GM18498 (cell line): ENCODE measurements at regions not wholly inside any gene's neighbourhood (a gene's known extent, or its start where the extent isn't known, plus 50 kb on each side); places are given as distances from the start of the nearest gene placed in this dataset.
A peak's percentile ranks its signal among the peaks of the same experiment; 100 is the strongest.

Source experiments
- ATAC-seq: cut with Tn5 transposase; IDR thresholded peaks from one replicate; pipeline ENCODE4 v1.9.1; 2021; ENCODE audit warnings: mild to moderate bottlenecking, moderate library complexity; ENCODE audit not compliant: unreplicated experiment

GRCh38 chr2:224325941-224326340, 76.0 kb downstream of the FAM124B start:
- ATAC-seq = no peak

- ATAC-seq = no peak
These were observed 77.3 kb downstream of the FAM124B start for GRCh38 chr2:224324604-224325003.

- ATAC-seq = no peak
These were observed 81.2 kb downstream of the FAM124B start for GRCh38 chr2:224320660-224321059.

DNA sequence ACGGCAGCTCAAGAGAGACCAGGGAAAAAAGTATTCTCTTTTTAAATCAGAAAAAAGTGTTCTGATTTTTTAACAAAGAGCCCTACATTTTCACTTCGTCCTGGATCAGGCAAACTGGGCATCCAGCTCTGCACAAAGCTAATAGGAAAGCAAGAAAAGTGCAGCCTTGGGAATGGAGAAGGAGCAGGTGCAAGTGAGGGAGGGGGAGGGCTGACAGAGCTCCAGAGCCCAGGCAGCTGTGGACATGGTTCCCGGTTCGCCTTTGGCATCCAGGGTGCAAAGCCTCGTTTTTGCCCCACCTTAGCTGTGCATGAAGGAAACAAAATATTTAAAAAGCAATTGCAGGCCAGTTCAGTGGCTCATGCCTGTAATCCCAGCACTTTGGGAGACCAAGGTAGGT, 82.2 kb downstream of the FAM124B start:
- ATAC-seq = no peak

DNA sequence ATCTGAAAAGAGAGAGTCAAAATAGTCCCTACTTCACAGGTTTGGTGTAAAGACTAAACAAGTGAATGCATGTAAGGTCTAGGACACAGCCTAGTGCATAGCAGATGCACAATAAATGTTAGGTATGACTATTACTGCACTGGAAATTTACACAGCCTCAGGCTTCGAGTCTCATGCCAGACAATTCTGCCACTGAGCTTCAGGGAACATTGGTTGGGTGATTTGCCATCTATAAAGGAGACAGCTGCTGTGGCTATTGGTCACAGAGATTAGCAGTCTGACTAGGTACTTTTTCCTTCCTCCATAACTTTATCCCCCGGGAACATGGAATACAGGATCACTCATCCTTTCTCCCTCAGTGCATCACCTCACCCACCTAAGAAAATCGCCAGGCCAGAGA, 89.2 kb downstream of the FAM124B start:
- no peak for ATAC-seq

- no peak for ATAC-seq
These were observed 90.8 kb downstream of the FAM124B start for GRCh38 chr2:224310943-224311625.

DNA sequence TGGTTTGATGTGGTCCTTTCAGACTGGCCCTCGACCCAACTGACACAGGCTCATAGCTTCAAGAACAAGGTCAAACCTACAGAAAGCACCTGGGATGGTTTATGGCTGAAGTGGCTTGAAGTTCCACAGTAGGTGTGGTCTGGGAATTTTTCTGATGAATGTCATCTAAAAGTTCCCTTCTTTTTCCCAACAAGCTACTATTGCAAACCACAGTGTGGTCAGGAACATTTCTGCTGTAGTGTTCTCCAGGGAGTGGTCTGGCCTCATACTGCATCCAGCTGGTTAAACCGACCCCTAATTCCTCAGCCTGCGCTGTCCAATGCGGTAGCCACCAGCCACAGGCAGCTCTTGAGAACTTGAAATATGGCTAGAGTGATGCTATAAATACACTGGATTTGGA, 92.7 kb downstream of the FAM124B start:
- no peak for ATAC-seq

DNA sequence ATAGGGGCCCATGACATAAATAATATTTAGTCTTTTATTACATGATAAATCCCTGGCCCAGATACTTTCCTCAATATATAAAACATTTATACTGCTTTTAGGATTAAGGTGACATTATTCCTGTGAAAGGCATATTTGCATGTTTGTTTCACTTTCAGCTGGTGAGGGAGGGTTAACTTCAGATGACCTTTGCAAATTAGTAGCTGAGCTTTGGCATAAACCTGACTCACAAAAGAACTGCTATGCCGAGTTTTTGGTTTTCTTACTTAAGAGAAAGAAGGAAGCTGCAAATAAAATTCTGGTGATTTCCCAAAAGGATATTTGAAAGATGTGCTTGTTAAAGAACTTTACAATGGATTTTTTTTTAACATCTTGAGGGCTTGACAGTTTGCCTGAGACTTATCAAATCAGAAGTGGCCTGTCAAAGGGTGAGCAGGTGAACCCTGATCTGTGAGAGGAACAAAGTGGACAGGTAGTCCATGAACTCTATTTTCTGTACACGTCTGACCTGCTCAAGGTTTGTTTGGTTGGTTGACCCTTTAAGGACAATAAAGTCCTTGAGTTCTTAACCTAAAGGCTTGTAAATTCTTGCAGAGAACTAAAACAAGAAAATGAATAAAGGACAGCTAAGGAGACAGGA, 93.5 kb downstream of the FAM124B start:
- ATAC-seq = peak; percentile 95

DNA sequence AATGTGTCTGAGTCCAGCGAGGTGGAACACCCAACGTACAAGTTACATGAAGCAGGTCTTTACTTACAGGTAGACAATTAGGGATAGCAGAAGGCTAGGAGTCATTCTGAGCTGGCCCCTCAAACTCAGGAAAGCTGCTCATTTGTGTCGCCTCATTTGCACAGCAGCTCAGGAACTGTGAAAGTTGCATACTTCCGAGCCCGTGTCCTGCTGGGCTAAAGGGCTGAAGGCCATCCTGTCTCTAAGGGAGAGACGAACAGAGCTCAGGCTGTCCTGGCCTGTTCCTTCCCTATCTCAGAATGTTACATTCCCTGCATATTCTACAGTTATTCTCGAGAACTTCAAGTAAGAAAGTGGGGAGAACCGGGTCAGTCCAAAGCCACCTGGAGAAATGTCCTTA, 99.0 kb downstream of the FAM124B start:
- ATAC-seq = no peak

- ATAC-seq = no peak
These were observed 107.9 kb downstream of the FAM124B start for GRCh38 chr2:224293976-224294375.

DNA sequence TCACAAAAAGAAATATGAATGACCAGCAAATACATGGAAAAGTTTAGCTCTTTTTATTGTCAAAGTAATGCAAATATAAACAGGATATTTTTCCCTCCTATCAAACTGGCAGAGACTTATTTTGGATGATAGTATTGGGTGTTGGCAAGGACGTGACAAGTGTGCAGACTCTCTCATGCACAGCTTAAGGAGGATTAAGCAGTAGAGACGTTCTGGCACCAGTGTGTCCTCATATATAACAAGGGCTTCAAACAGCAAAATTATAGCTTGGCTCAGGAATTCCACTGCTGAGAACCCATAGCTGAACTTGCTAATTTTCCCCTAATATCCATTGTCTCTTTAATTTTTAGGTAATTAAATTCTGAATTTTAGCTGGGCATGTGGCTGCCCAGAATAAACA, 114.4 kb downstream of the FAM124B start:
- ATAC-seq = no peak

- no peak for ATAC-seq
These were observed 115.0 kb downstream of the FAM124B start for GRCh38 chr2:224286923-224287322.

GRCh38 chr2:224284134-224284946, 117.6 kb downstream of the FAM124B start:
- no peak for ATAC-seq

DNA sequence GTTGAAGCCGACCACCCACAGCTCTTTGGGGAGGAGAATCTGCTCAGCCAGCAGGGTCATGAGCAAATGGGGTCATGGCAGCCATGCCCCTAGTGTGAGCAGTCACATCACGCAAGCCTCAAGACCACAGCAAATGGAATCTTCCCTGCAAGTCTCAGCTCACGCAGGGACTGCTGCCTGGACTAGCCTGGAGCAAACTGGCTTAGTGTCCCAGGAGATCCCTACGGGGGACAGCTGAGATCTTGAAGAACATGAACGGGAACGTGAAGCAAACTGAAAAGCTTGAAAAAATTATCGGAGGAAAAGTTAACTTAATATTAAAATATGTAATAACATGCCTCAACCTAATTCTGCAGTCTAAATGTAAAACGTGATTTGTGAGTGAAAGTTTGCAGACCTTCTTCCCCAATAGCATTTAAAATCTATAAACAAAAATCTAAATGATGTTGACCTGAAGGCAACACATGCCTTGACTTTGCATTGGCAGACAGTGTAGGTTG, 118.4 kb downstream of the FAM124B start:
- ATAC-seq = no peak

GRCh38 chr2:224281374-224281773, 120.5 kb downstream of the FAM124B start:
- ATAC-seq = no peak

- no peak for ATAC-seq
These were observed 123.4 kb downstream of the FAM124B start for GRCh38 chr2:224278531-224278930.

- ATAC-seq = no peak
These were observed 125.7 kb downstream of the FAM124B start for GRCh38 chr2:224276251-224276650.

DNA sequence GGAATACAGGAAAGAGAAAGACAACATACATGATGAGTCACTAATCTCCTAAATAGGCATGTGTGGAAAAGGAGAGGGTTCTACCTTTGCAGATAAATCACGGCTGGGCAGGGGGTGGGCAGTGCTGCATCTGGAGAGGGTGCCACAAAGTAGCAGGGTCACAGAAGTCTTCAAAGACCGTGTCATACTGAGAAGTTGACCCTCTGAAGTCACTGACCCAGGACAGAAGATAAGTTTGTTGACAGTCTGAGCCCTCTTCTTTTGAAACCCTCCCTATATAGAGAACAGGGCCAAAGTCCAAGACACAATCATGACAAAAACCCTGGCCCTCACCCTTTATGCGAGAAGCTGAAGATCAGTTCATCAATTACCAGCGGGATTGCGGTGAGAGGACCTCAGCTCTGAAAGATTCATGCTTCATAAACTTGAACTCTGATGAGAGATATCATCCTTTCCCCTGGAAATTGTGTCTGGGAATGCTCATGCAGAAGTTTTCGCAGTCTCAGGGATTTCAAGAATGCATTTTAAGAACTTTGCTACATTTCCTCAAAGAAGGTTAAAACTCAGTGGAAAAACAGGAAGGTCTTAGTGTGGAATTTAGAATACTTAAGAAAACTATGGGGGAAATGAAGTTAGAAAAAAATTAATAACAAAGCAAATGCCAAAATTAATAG, 129.5 kb downstream of the FAM124B start:
- ATAC-seq = no peak

- ATAC-seq = no peak
These were observed 130.2 kb downstream of the FAM124B start for GRCh38 chr2:224271617-224272236.

GRCh38 chr2:224268441-224268840, 133.5 kb downstream of the FAM124B start:
- no peak for ATAC-seq

DNA sequence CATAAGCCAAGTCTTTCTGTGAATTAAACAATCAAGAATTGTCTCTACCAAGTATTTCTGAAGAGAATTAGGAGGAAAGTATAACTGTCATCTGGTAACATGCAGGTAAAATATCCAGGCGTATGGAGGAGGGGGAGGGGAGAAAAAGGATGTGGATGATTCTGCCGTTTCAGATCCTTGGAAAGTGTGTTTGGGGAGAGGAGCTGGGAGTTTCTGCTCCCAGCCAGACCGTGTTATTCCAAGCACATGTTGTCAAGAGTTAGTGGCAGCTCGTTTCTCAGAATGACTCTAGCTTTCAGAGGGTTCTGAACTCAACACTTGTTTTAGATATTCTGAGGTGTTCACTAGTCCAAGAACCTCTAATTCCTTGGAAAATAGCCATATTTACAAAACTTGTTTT, 137.6 kb downstream of the FAM124B start:
- ATAC-seq = no peak
